WERI-Rb-1 (cell line): ENCODE measurements at regions not wholly inside any gene's neighbourhood (a gene's known extent, or its start where the extent isn't known, plus 50 kb on each side); places are given as distances from the start of the nearest gene placed in this dataset.
"Not testable (repeated sequence)": the region's sequence is repeated elsewhere in the genome, so short reads cannot be mapped to it uniquely, and the experiment has no call there.

Experiments
- DNase-seq: peaks from one replicate; pipeline ENCODE4 v3.0.0-alpha.2; 2020
- H3K27ac ChIP-seq: fragments of 250-450 bp; sonication (Bioruptor Pico); 2 replicates; pipeline ENCODE4 v1.5.1; 2020; ENCODE audit warnings: mild to moderate bottlenecking, moderate library complexity
- H3K27me3 ChIP-seq: fragments of 250-450 bp; sonication (Bioruptor Pico); 2 replicates; pipeline ENCODE4 v1.5.1; 2021; ENCODE audit warnings: mild to moderate bottlenecking, low read depth, moderate library complexity; ENCODE audit not compliant: insufficient read depth, severe bottlenecking
- H3K36me3 ChIP-seq: fragments of 250-450 bp; sonication (Bioruptor Pico); 2 replicates; pipeline ENCODE4 v1.5.1; 2020; ENCODE audit warnings: mild to moderate bottlenecking, moderate library complexity
- H3K4me3 ChIP-seq: 2 replicates; pipeline ENCODE4 v1.5.1; 2011; ENCODE audit warnings: low read depth, mild to moderate bottlenecking, control low read depth, low read length
- H3K9me3 ChIP-seq: fragments of 250-450 bp; sonication (Bioruptor Pico); 2 replicates; pipeline ENCODE4 v1.5.1; 2021; ENCODE audit warnings: mild to moderate bottlenecking, moderate library complexity; ENCODE audit not compliant: severe bottlenecking
- TF ChIP-seq, protein P1 (sequence below): IDR thresholded peaks from 2 replicates; pipeline ENCODE4 v1.5.1; 2011; ENCODE audit warnings: low read depth, mild to moderate bottlenecking, control low read depth, inconsistent platforms, low read length

DNA sequence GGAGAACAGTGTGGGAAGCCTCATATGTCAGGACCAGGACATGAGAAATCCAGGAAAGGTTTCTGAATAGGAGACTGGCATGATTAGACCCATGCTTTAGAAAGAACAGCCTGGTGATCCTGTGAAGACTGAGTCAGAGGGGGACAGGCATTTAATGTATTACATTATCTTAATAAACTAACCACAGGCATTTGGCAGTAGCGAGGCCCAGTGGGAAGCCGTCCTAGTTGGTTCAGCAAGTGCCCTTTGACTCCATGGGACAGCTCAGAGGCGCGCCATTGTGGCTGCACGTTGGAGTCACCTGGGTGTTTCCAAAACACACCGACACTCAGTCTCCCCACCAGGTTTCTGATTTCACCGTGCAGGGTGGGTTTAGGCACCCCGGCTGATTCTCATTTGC, 90.5 kb upstream of the DGKG start:
- no peak for DNase-seq
- no peaks in the 10 kb centered on the region for H3K27me3 ChIP-seq
- no peaks in the 10 kb centered on the region for H3K36me3 ChIP-seq
- no peak overlapping the region for H3K4me3 ChIP-seq
- no peaks in the 10 kb centered on the region for H3K9me3 ChIP-seq
- no peak overlapping the region for H3K27ac ChIP-seq
- TF ChIP-seq, protein P1, sequence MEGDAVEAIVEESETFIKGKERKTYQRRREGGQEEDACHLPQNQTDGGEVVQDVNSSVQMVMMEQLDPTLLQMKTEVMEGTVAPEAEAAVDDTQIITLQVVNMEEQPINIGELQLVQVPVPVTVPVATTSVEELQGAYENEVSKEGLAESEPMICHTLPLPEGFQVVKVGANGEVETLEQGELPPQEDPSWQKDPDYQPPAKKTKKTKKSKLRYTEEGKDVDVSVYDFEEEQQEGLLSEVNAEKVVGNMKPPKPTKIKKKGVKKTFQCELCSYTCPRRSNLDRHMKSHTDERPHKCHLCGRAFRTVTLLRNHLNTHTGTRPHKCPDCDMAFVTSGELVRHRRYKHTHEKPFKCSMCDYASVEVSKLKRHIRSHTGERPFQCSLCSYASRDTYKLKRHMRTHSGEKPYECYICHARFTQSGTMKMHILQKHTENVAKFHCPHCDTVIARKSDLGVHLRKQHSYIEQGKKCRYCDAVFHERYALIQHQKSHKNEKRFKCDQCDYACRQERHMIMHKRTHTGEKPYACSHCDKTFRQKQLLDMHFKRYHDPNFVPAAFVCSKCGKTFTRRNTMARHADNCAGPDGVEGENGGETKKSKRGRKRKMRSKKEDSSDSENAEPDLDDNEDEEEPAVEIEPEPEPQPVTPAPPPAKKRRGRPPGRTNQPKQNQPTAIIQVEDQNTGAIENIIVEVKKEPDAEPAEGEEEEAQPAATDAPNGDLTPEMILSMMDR: no peak

DNA sequence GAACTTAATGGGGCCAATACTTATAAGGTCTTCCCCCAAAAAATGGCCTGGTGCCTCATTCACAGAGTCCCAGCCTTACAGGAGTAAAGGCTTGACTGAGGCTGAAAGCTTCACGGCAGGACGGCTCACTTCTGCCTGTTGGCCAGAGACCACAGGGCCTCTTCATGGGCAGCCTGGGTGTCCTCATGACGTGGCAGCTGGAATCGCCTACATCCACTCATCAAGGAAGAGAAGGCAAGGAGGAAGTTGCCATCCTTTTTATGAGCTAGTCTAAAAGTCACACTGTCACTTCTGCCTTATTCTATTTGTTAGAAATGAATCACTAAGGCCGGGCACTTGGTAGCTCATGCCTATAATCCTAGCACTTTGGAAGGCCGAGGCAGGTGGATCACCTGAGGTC, 89.3 kb upstream of the DGKG start:
- H3K27ac ChIP-seq: no peak overlapping the region
- H3K4me3 ChIP-seq: no peak overlapping the region
- TF ChIP-seq, protein P1: no peak
- H3K36me3 ChIP-seq: no peaks in the 10 kb centered on the region
- no peaks in the 10 kb centered on the region for H3K27me3 ChIP-seq
- no peaks in the 10 kb centered on the region for H3K9me3 ChIP-seq
- DNase-seq: no peak

DNA sequence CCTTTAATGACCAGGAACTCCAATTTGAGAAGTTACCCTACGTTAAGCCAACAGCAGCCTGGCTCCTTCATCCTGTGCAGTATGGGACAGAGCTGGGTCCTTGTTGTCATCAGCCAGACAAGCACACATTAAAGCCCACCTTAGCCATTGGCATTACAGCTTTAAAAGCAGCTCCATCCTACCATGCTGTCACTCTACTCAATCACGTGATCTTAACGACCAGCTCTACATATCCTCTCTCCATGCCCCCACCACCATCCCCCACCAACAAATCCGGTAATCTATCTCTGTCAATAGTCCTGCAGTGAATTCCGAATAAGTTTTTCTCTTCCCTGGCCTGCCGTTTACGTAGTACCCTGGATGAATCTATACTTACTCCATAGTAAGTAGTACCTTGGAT, 82.9 kb upstream of the DGKG start:
- Histone ChIP-seq H3K27me3 (no peaks in the 10 kb centered on the region), H3K9me3 (no peaks in the 10 kb centered on the region), H3K4me3 (no peak overlapping the region), H3K27ac (no peak overlapping the region), H3K36me3 (no peaks in the 10 kb centered on the region)
- TF ChIP-seq, protein P1: no peak
- no peak for DNase-seq

DNA sequence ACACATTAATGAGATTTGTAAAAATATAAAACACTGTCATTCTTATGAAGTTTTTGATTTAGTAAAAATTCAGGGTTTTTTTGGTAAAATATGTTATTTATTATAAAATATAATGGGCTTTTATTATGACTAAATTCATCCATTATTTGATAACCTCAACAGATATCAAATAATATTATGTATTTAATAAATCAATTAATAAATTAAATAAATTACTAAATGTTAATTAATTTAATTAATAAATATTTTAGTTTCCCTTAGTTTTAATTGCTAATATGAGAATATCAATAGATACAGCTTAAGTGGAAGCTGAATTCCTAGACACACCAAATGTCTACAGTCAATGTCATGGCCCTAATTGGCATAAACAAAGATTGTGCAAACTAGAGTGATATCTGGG, 82.3 kb upstream of the DGKG start:
- H3K36me3 ChIP-seq: no peaks in the 10 kb centered on the region
- DNase-seq: no peak
- H3K27ac ChIP-seq: no peak overlapping the region
- H3K4me3 ChIP-seq: no peak overlapping the region
- TF ChIP-seq, protein P1: no peak
- no peaks in the 10 kb centered on the region for H3K9me3 ChIP-seq
- no peaks in the 10 kb centered on the region for H3K27me3 ChIP-seq

DNA sequence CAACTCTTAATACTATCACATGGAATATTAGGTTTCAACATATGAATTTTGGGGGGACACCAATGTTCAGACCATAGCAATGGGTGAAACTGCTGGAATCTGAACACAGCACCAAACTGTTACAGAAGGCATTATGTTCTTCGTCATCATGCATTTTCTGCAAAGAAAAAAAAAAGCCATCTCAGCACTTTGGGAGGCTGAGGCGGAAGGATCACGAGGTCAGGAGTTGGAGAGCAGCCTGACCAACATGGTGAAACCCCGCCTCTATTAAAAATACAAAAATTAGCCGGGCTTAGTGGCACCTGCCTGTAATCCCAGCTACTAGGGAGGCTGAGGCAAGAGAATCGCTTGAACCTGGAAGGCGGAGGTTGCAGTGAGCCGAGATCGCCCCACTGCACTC, 80.9 kb upstream of the DGKG start:
- H3K27ac ChIP-seq, DNase-seq, H3K27me3 ChIP-seq, H3K4me3 ChIP-seq, H3K9me3 ChIP-seq, H3K36me3 ChIP-seq: not testable (repeated sequence)

DNA sequence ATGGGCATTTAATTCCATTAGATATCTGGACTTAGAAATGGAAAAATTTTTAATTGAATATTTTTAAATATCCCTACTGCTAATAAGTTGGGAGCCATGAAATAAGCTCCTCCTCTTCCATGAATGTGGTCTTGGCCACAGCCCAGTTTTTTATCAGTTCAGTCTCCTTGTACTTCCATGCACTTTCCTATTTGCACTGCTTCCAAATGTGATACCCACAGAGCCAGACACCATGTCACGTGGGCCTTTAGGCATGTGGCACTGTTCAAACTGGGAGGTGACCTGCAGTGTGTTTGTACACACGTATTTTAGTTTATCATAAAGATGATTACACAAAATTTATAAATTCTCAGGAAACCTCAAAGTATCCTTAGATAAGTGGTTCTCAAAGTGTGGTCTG, 80.1 kb upstream of the DGKG start:
- H3K27me3 ChIP-seq: no peaks in the 10 kb centered on the region
- no peak for DNase-seq
- no peak overlapping the region for H3K4me3 ChIP-seq

More for the DNA sequence above, 80.1 kb upstream of the DGKG start:
- H3K36me3 ChIP-seq: no peaks in the 10 kb centered on the region
- no peak overlapping the region for H3K27ac ChIP-seq
- no peaks in the 10 kb centered on the region for H3K9me3 ChIP-seq
- TF ChIP-seq, protein P1: no peak
